Tibial nerve (tissue), 4 donors: ENCODE measurements at regions not wholly inside any gene's neighbourhood (a gene's known extent, or its start where the extent isn't known, plus 50 kb on each side); places are given as distances from the start of the nearest gene placed in this dataset.

Experiments used
- DNase-seq, 2 donors: peaks; one replicate each; pipeline ENCODE4 v3.0.0-alpha.2; 2019; ENCODE audit warnings: low spot score in 2 of 2
- H3K27ac ChIP-seq, 4 donors: fragments of 200-600 bp; sonication (generic) in 3 of 4; one replicate each; pipeline ENCODE4 v1.5.1; 2017 to 2019; ENCODE audit warnings: mild to moderate bottlenecking in 1 of 4
- H3K27me3 ChIP-seq, 2 donors: fragments of 200-600 bp; sonication (generic) in 1 of 2; one replicate each; pipeline versions ENCODE4 v1.5.1 to v1.6.0; 2017 to 2019
- H3K36me3 ChIP-seq, 3 donors: fragments of 200-600 bp; sonication (generic); one replicate each; pipeline ENCODE4 v1.5.1; 2018 to 2019
- H3K4me1 ChIP-seq, 4 donors: fragments of 200-600 bp; sonication (generic) in 3 of 4; one replicate each; pipeline ENCODE4 v1.5.1; 2017 to 2019
- H3K4me3 ChIP-seq, 4 donors: fragments of 200-600 bp; sonication (generic) in 3 of 4; one replicate each; pipeline ENCODE4 v1.5.1; 2017 to 2019; ENCODE audit warnings: mild to moderate bottlenecking in 1 of 4, moderate library complexity in 1 of 4
- H3K9me3 ChIP-seq, 4 donors: fragments of 200-600 bp; sonication (generic) in 3 of 4; one replicate each; pipeline ENCODE4 v1.5.1; 2017 to 2019
- CTCF ChIP-seq, 5 experiments: fragments of 200-600 bp in 3 of 5; fragments of 450-650 bp in 2 of 5; sonication (generic) in 3 of 5; IDR thresholded peaks; one replicate each; pipeline ENCODE4 v1.5.1; 2016 to 2019; ENCODE audit warnings: antibody characterized with exemption in 5 of 5, mild to moderate bottlenecking in 3 of 5, moderate library complexity in 2 of 5
- EP300 ChIP-seq, 2 donors: sonication (generic); formaldehyde crosslinking; IDR thresholded peaks; one replicate each; pipeline ENCODE4 v1.6.1; 2017; ENCODE audit warnings: antibody characterized with exemption in 2 of 2, mild to moderate bottlenecking in 1 of 2
- POLR2A ChIP-seq, 2 donors: fragments of 450-650 bp; IDR thresholded peaks; one replicate each; pipeline ENCODE4 v1.6.1; 2017; ENCODE audit warnings: antibody characterized with exemption in 2 of 2, mild to moderate bottlenecking in 2 of 2, moderate library complexity in 2 of 2
- WGBS, 2 donors: methylation state at CpG; one replicate each; pipeline ENCODE4 v1.1.5; 2018; 5-methylcytosine and 5-hydroxymethylcytosine counted together

GRCh38 chr18:8962855-8963635, 139.5 kb upstream of the NDUFV2 start:
- DNase-seq: no peak
- WGBS, 2 donors: 82 to 85% methylated on average over 8 of the region's 8 CpGs
- Histone ChIP-seq H3K4me1 (no peaks in the 10 kb centered on the region), H3K4me3 (no peak overlapping the region), H3K9me3 (no peaks in the 10 kb centered on the region), H3K27me3 (no peaks in the 10 kb centered on the region), H3K36me3 (no peaks in the 10 kb centered on the region), H3K27ac (no peak overlapping the region)
- no peak for TF ChIP-seq CTCF (IDR thresholded peaks at IDR 0.05)
- no peak for TF ChIP-seq POLR2A (IDR thresholded peaks at IDR 0.05)
- no peak for TF ChIP-seq EP300 (IDR thresholded peaks at IDR 0.05)

- no peak overlapping the region for H3K27ac ChIP-seq
- H3K4me3 ChIP-seq: no peak overlapping the region
- H3K4me1 ChIP-seq: no peaks in the 10 kb centered on the region
- TF ChIP-seq CTCF (IDR thresholded peaks at IDR 0.05) (no peak), POLR2A (IDR thresholded peaks at IDR 0.05) (no peak), EP300 (IDR thresholded peaks at IDR 0.05) (no peak)
- no peaks in the 10 kb centered on the region for H3K36me3 ChIP-seq
- no peaks in the 10 kb centered on the region for H3K9me3 ChIP-seq
- DNase-seq: no peak
- H3K27me3 ChIP-seq: no peaks in the 10 kb centered on the region
These were observed 138.6 kb upstream of the NDUFV2 start for GRCh38 chr18:8963876-8964275.

- Histone ChIP-seq H3K9me3 (peaks cover 0 to 3% (median 0%) of the 10 kb centered on the region in 4 donors), H3K4me3 (no peak overlapping the region), H3K27me3 (no peaks in the 10 kb centered on the region), H3K36me3 (no peaks in the 10 kb centered on the region), H3K4me1 (no peaks in the 10 kb centered on the region), H3K27ac (no peak overlapping the region)
- no peak for TF ChIP-seq POLR2A (IDR thresholded peaks at IDR 0.05)
- no peak for TF ChIP-seq CTCF (IDR thresholded peaks at IDR 0.05)
- no peak for TF ChIP-seq EP300 (IDR thresholded peaks at IDR 0.05)
- 69 to 75% methylated on average over 8 of the region's 8 CpGs for WGBS, 2 donors
- no peak for DNase-seq
These were observed 137.1 kb upstream of the NDUFV2 start for GRCh38 chr18:8965398-8965797.

GRCh38 chr18:8966821-8967220, 135.7 kb upstream of the NDUFV2 start:
- TF ChIP-seq POLR2A (IDR thresholded peaks at IDR 0.05) (no peak), CTCF (IDR thresholded peaks at IDR 0.05) (no peak), EP300 (IDR thresholded peaks at IDR 0.05) (no peak)
- H3K27ac ChIP-seq: no peak overlapping the region
- no peaks in the 10 kb centered on the region for H3K36me3 ChIP-seq
- H3K4me1 ChIP-seq: no peaks in the 10 kb centered on the region
- peaks cover 0 to 6% (median 0%) of the 10 kb centered on the region in 4 donors for H3K9me3 ChIP-seq
- no peak overlapping the region for H3K4me3 ChIP-seq
- 83 to 95% methylated on average over 3 of the region's 3 CpGs for WGBS, 2 donors
- H3K27me3 ChIP-seq: no peaks in the 10 kb centered on the region
- no peak for DNase-seq

- Histone ChIP-seq H3K27ac (no peak overlapping the region), H3K36me3 (no peaks in the 10 kb centered on the region), H3K4me3 (no peak overlapping the region), H3K9me3 (peaks cover 0 to 6% (median 0%) of the 10 kb centered on the region in 4 donors), H3K4me1 (no peaks in the 10 kb centered on the region), H3K27me3 (no peaks in the 10 kb centered on the region)
- no peak for DNase-seq
- WGBS, 2 donors: 94 to 96% methylated on average over 6 of the region's 6 CpGs
- TF ChIP-seq EP300 (IDR thresholded peaks at IDR 0.05) (no peak), CTCF (IDR thresholded peaks at IDR 0.05) (no peak), POLR2A (IDR thresholded peaks at IDR 0.05) (no peak)
These were observed 134.9 kb upstream of the NDUFV2 start for GRCh38 chr18:8967573-8967972.
